ENCODE measurements at regions not wholly inside any gene's neighbourhood (a gene's known extent, or its start where the extent isn't known, plus 50 kb on each side); places are given as distances from the start of the nearest gene placed in this dataset.

DNA sequence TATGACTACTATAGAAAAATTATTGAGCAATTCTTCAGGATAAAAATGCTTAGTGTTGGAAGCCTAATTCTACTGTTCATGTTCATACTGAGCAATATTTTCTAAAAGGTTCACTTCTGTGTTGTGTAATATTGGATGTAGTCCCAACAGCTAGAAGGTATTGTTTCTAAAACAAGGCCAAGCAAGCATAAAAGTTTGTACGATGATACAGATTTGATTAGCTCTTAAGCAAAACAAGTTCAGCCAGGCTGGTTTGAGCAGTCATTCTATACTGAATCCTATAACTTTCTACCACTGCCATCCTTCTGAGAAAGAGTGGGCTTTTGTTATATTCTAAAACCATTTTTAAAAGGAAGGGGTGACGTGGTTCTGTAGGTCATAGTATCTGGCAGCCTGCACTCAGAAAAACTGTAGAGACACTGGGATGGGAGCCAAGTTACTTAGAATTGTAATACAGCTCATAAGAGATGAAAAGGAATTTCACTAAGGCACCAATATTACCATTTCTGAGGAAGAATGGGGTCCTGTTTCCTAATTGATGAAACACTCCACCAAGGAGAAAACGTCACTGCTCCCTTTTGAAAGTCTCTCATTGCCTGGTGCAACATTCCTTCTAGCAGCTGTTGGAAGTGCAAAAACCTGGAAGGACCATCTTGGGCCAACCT lies 275.0 kb upstream of the DACH1 start:
- no peaks in the 10 kb centered on the region for H3K9me3 ChIP-seq
- H3K4me3 ChIP-seq (ENCODE audit: low read depth, low read length) = no peak overlapping the region
- no TSS peak for BruUV-seq (replicated peaks)
- H3K27ac Mint-ChIP-seq (ENCODE audit: unreplicated experiment) = no peak overlapping the region
- ChIA-PET CTCF (no interaction called here), POLR2A (no interaction called here)
- H3K4me1 Mint-ChIP-seq (ENCODE audit: low read depth, unreplicated experiment) = no peaks in the 10 kb centered on the region
- no peak overlapping the region for H3K4me3 Mint-ChIP-seq (ENCODE audit: unreplicated experiment)
- intact Hi-C loops (cut with micrococcal nuclease; ENCODE audit: unreplicated experiment) = no loop called here
- peaks cover 2% of the 10 kb centered on the region for H3K27me3 Mint-ChIP-seq (ENCODE audit: insufficient read depth, unreplicated experiment)
- no peak for DNase-seq
- H3K36me3 Mint-ChIP-seq (ENCODE audit: insufficient read depth, unreplicated experiment) = no peaks in the 10 kb centered on the region
- no peak for TF ChIP-seq CTCF (IDR thresholded peaks at IDR 0.05; ENCODE audit: insufficient read depth in 1 of 2, low read depth in 1 of 2, low read length in 1 of 2, severe bottlenecking in 1 of 2, unreplicated experiment in 1 of 2)
- no peaks in the 10 kb centered on the region for H3K9me3 Mint-ChIP-seq (ENCODE audit: unreplicated experiment)
- H3K36me3 ChIP-seq (ENCODE audit: control insufficient read depth, insufficient read depth, low read length) = no peaks in the 10 kb centered on the region
- no peaks in the 10 kb centered on the region for H3K4me1 ChIP-seq
- H3K27me3 ChIP-seq (replicated peaks; ENCODE audit: control insufficient read depth, insufficient read depth, low read length) = no peaks in the 10 kb centered on the region

- CTCF ChIA-PET = no interaction called here
- no peak overlapping the region for H3K4me3 Mint-ChIP-seq (ENCODE audit: unreplicated experiment)
- no peak for TF ChIP-seq CTCF (IDR thresholded peaks at IDR 0.05; ENCODE audit: insufficient read depth in 1 of 2, low read depth in 1 of 2, low read length in 1 of 2, severe bottlenecking in 1 of 2, unreplicated experiment in 1 of 2)
- no peak overlapping the region for H3K4me3 ChIP-seq (ENCODE audit: low read depth, low read length)
- no peaks in the 10 kb centered on the region for H3K27me3 Mint-ChIP-seq (ENCODE audit: insufficient read depth, unreplicated experiment)
- no peak overlapping the region for H3K27ac Mint-ChIP-seq (ENCODE audit: unreplicated experiment)
- POLR2A ChIA-PET = no interaction called here
- no peaks in the 10 kb centered on the region for H3K4me1 Mint-ChIP-seq (ENCODE audit: low read depth, unreplicated experiment)
- H3K36me3 ChIP-seq (ENCODE audit: control insufficient read depth, insufficient read depth, low read length) = no peaks in the 10 kb centered on the region
- no TSS peak for BruUV-seq (replicated peaks)
- no peaks in the 10 kb centered on the region for H3K27me3 ChIP-seq (replicated peaks; ENCODE audit: control insufficient read depth, insufficient read depth, low read length)
- no peaks in the 10 kb centered on the region for H3K9me3 Mint-ChIP-seq (ENCODE audit: unreplicated experiment)
- no peak for DNase-seq
- intact Hi-C loops (cut with micrococcal nuclease; ENCODE audit: unreplicated experiment) = no loop called here
- H3K9me3 ChIP-seq = no peaks in the 10 kb centered on the region
- no peaks in the 10 kb centered on the region for H3K36me3 Mint-ChIP-seq (ENCODE audit: insufficient read depth, unreplicated experiment)
- H3K4me1 ChIP-seq = no peaks in the 10 kb centered on the region
Observed at GRCh38 chr13:72139192-72139591, 272.2 kb upstream of the DACH1 start.

- POLR2A ChIA-PET = no interaction called here
- no peaks in the 10 kb centered on the region for H3K9me3 ChIP-seq
- H3K4me1 ChIP-seq = no peaks in the 10 kb centered on the region
- CTCF ChIA-PET = no interaction called here
- H3K36me3 Mint-ChIP-seq (ENCODE audit: insufficient read depth, unreplicated experiment) = no peaks in the 10 kb centered on the region
- no peaks in the 10 kb centered on the region for H3K9me3 Mint-ChIP-seq (ENCODE audit: unreplicated experiment)
- no peaks in the 10 kb centered on the region for H3K36me3 ChIP-seq (ENCODE audit: control insufficient read depth, insufficient read depth, low read length)
- H3K27me3 ChIP-seq (replicated peaks; ENCODE audit: control insufficient read depth, insufficient read depth, low read length) = no peaks in the 10 kb centered on the region
- no peak overlapping the region for H3K4me3 ChIP-seq (ENCODE audit: low read depth, low read length)
- H3K4me1 Mint-ChIP-seq (ENCODE audit: low read depth, unreplicated experiment) = no peaks in the 10 kb centered on the region
- intact Hi-C loops (cut with micrococcal nuclease; ENCODE audit: unreplicated experiment) = no loop called here
- no peak for DNase-seq
- no peak overlapping the region for H3K4me3 Mint-ChIP-seq (ENCODE audit: unreplicated experiment)
- H3K27ac Mint-ChIP-seq (ENCODE audit: unreplicated experiment) = no peak overlapping the region
- BruUV-seq (replicated peaks) = no TSS peak
- TF ChIP-seq CTCF (IDR thresholded peaks at IDR 0.05; ENCODE audit: insufficient read depth in 1 of 2, low read depth in 1 of 2, low read length in 1 of 2, severe bottlenecking in 1 of 2, unreplicated experiment in 1 of 2) = no peak
- H3K27me3 Mint-ChIP-seq (ENCODE audit: insufficient read depth, unreplicated experiment) = no peaks in the 10 kb centered on the region
Observed at GRCh38 chr13:72132075-72132474, 265.1 kb upstream of the DACH1 start.
